Hepatocyte (in vitro differentiated cells): ENCODE measurements at regions not wholly inside any gene's neighbourhood (a gene's known extent, or its start where the extent isn't known, plus 50 kb on each side); places are given as distances from the start of the nearest gene placed in this dataset.

Experiments used
- DNase-seq: peaks from one replicate; pipeline ENCODE4 v3.0.0-alpha.2; 2016; ENCODE audit warnings: low spot score
- H2AFZ ChIP-seq: fragments of 200-600 bp; sonication (generic); 2 replicates; pipeline ENCODE4 v1.6.0; 2016; ENCODE audit warnings: antibody characterized with exemption, mild to moderate bottlenecking
- H3K27ac ChIP-seq: fragments of 200-600 bp; sonication (generic); 2 replicates; pipeline ENCODE4 v1.5.1; 2016; ENCODE audit warnings: mild to moderate bottlenecking
- H3K27me3 ChIP-seq: fragments of 200-600 bp; sonication (generic); 2 replicates; pipeline ENCODE4 v1.6.1; 2016
- H3K36me3 ChIP-seq: fragments of 200-600 bp; sonication (generic); replicated peaks from 2 replicates; pipeline ENCODE4 v1.5.1; 2016; ENCODE audit warnings: low read depth; ENCODE audit not compliant: insufficient read depth
- H3K4me1 ChIP-seq: fragments of 200-600 bp; sonication (generic); 2 replicates; pipeline ENCODE4 v1.5.1; 2016; ENCODE audit warnings: mild to moderate bottlenecking, moderate library complexity; ENCODE audit not compliant: insufficient read depth
- H3K4me2 ChIP-seq: fragments of 200-600 bp; sonication (generic); 2 replicates; pipeline ENCODE4 v1.6.0; 2016
- H3K4me3 ChIP-seq: fragments of 200-600 bp; sonication (generic); 2 replicates; pipeline ENCODE4 v1.5.1; 2016; ENCODE audit warnings: mild to moderate bottlenecking
- H3K79me2 ChIP-seq: fragments of 200-600 bp; sonication (generic); 2 replicates; pipeline ENCODE4 v1.6.0; 2017; ENCODE audit warnings: mild to moderate bottlenecking
- H3K9me2 ChIP-seq: fragments of 200-600 bp; sonication (generic); replicated peaks from 2 replicates; pipeline ENCODE4 v1.6.0; 2017; ENCODE audit warnings: mild to moderate bottlenecking; ENCODE audit not compliant: insufficient read depth
- H3K9me3 ChIP-seq: fragments of 200-600 bp; sonication (generic); 2 replicates; pipeline ENCODE4 v1.5.1; 2016; ENCODE audit warnings: low read depth, mild to moderate bottlenecking
- H4K20me1 ChIP-seq: fragments of 200-600 bp; sonication (generic); 2 replicates; pipeline ENCODE4 v1.6.0; 2016; ENCODE audit warnings: mild to moderate bottlenecking; ENCODE audit not compliant: insufficient read depth, poor library complexity, severe bottlenecking
- EZH2 ChIP-seq: fragments of 200-600 bp; sonication (generic); IDR thresholded peaks from 2 replicates; pipeline ENCODE4 v1.6.1; 2016; ENCODE audit warnings: antibody characterized with exemption, mild to moderate bottlenecking, borderline replicate concordance
- EZH2phosphoT487 ChIP-seq: fragments of 200-600 bp; sonication (generic); IDR thresholded peaks from one replicate; pipeline ENCODE4 v1.6.1; 2018; ENCODE audit warnings: antibody characterized with exemption, mild to moderate bottlenecking, low read depth, moderate library complexity; ENCODE audit not compliant: unreplicated experiment, severe bottlenecking
- WGBS: methylation state at CpG from one replicate; pipeline ENCODE4 v1.1.6; 2016; ENCODE audit warnings: low lambda C conversion rate; ENCODE audit errors: missing lambda C conversion rate; 5-methylcytosine and 5-hydroxymethylcytosine counted together
- TF ChIP-seq, protein P1 (sequence below): fragments of 200-600 bp; sonication (generic); IDR thresholded peaks from 2 replicates; pipeline ENCODE4 v1.5.1; 2016; ENCODE audit warnings: antibody characterized with exemption, mild to moderate bottlenecking; ENCODE audit not compliant: poor library complexity

DNA sequence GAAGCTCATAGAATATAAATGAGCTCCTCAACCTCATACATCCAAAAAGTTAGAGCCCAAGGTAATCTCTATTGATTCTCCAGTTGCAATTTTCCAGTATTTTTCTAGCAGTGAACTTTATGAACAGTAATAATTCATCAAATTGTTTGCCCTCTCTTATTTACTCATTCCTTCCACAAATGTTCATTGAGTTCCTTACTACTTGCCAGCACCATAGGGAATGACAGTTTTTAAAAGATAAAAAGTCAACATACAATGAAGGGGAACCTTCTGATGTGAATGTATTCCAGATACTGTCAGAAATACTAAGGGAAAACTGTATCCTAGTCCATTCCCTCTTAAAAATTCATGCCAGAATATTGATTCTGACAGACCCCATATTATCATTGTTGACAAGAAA is 277.0 kb upstream of the C1orf87 start:
- H3K27ac ChIP-seq, result no peak overlapping the region
- no peak overlapping the region for H3K4me3 ChIP-seq
- H3K27me3 ChIP-seq, result no peaks in the 10 kb centered on the region
- H3K9me2 ChIP-seq, result no peaks in the 10 kb centered on the region
- H3K9me3 ChIP-seq, result no peaks in the 10 kb centered on the region
- no peak overlapping the region for H2AFZ ChIP-seq
- H3K36me3 ChIP-seq, result no peaks in the 10 kb centered on the region
- H3K4me2 ChIP-seq, result no peak overlapping the region
- DNase-seq, result no peak
- no peaks in the 10 kb centered on the region for H4K20me1 ChIP-seq
- no peaks in the 10 kb centered on the region for H3K4me1 ChIP-seq
- no peaks in the 10 kb centered on the region for H3K79me2 ChIP-seq
- TF ChIP-seq, protein P1, sequence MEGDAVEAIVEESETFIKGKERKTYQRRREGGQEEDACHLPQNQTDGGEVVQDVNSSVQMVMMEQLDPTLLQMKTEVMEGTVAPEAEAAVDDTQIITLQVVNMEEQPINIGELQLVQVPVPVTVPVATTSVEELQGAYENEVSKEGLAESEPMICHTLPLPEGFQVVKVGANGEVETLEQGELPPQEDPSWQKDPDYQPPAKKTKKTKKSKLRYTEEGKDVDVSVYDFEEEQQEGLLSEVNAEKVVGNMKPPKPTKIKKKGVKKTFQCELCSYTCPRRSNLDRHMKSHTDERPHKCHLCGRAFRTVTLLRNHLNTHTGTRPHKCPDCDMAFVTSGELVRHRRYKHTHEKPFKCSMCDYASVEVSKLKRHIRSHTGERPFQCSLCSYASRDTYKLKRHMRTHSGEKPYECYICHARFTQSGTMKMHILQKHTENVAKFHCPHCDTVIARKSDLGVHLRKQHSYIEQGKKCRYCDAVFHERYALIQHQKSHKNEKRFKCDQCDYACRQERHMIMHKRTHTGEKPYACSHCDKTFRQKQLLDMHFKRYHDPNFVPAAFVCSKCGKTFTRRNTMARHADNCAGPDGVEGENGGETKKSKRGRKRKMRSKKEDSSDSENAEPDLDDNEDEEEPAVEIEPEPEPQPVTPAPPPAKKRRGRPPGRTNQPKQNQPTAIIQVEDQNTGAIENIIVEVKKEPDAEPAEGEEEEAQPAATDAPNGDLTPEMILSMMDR, result no peak
- TF ChIP-seq EZH2phosphoT487 (no peak), EZH2 (no peak)

DNA sequence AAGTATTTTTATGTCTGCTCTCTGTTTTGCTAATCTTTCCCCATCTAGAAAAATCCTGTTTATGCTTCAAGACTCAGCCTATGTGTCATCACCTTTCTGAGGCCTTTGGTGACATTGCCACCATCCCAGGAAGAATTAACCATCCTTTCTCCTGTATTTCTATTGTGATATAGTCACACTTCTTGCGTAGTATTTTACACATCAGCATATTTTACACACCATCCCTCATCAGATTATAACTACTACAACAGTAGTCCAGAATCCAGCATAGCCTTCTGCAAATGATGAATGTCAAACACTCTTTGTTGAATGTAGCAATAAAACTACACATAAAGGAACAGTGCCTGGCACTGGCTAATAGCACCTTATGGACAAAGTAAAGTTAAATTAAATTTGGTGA is 275.3 kb upstream of the C1orf87 start:
- H3K9me3 ChIP-seq, result no peaks in the 10 kb centered on the region
- H3K9me2 ChIP-seq, result no peaks in the 10 kb centered on the region
- no peaks in the 10 kb centered on the region for H4K20me1 ChIP-seq
- H3K4me2 ChIP-seq, result no peak overlapping the region
- H3K27ac ChIP-seq, result no peak overlapping the region
- H3K4me3 ChIP-seq, result no peak overlapping the region
- no peak for TF ChIP-seq EZH2
- no peaks in the 10 kb centered on the region for H3K79me2 ChIP-seq
- H3K4me1 ChIP-seq, result peaks cover 3% of the 10 kb centered on the region
- DNase-seq, result no peak
- WGBS, result 81% methylated on average over 1 of the region's 1 CpG
- H3K36me3 ChIP-seq, result no peaks in the 10 kb centered on the region
- H2AFZ ChIP-seq, result no peak overlapping the region
- H3K27me3 ChIP-seq, result no peaks in the 10 kb centered on the region

DNA sequence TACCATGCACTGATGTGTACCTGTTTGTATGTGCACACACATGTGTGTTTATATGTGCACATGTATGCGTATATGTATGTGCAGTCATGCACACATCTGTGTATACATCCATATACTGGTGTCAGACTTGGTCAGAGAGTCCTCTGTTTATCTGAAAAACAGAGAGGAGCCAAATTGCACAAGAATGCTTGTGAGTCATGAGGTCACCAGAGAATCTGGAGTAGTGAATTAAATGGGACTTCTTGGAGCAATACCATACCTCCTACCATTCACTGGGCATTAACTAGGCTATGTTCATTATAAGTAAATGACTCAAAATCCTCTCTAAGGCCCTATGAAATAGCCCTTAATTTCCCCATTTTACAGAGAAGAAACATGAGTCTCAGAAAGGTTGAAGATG is 272.1 kb upstream of the C1orf87 start:
- Histone ChIP-seq H3K4me3 (no peak overlapping the region), H3K27me3 (no peaks in the 10 kb centered on the region), H3K9me2 (no peaks in the 10 kb centered on the region), H3K36me3 (no peaks in the 10 kb centered on the region), H3K4me1 (peaks cover 3% of the 10 kb centered on the region), H3K79me2 (no peaks in the 10 kb centered on the region), H3K4me2 (no peak overlapping the region), H4K20me1 (no peaks in the 10 kb centered on the region), H2AFZ (no peak overlapping the region), H3K27ac (no peak overlapping the region), H3K9me3 (no peaks in the 10 kb centered on the region)
- TF ChIP-seq EZH2 (no peak), EZH2phosphoT487 (no peak)
- TF ChIP-seq, protein P1, result no peak
- WGBS, result 92% methylated on average over 1 of the region's 1 CpG
- DNase-seq, result no peak

DNA sequence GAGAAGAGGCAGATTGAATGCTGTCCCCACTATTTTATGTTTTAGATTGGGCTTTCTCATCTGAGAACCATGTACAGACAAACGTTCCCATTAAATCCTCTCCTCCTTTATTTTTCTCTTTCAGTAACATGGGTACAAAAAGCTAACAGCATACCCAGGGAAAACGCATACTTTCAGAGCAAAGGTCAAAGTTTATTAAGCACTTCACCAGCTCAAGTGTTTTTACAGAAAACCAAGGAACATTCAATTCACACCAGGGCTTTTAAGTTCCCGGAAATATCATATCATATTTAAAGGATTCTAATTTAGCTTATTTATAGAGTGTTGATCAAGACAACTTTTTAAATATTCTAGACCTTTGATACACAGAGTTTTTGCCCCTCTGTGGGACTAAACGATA is 271.5 kb upstream of the C1orf87 start:
- Histone ChIP-seq H3K27me3 (no peaks in the 10 kb centered on the region), H3K4me2 (no peak overlapping the region), H3K79me2 (no peaks in the 10 kb centered on the region), H3K36me3 (no peaks in the 10 kb centered on the region), H3K27ac (no peak overlapping the region), H3K9me2 (no peaks in the 10 kb centered on the region), H3K9me3 (no peaks in the 10 kb centered on the region), H4K20me1 (no peaks in the 10 kb centered on the region), H3K4me3 (no peak overlapping the region), H3K4me1 (peaks cover 3% of the 10 kb centered on the region), H2AFZ (no peak overlapping the region)
- no peak for DNase-seq
- no peak for TF ChIP-seq EZH2phosphoT487
- TF ChIP-seq, protein P1, result no peak
- TF ChIP-seq EZH2, result no peak
- 54% methylated on average over 4 of the region's 4 CpGs for WGBS
